HepG2 (cell line): ENCODE measurements at regions not wholly inside any gene's neighbourhood (a gene's known extent, or its start where the extent isn't known, plus 50 kb on each side); places are given as distances from the start of the nearest gene placed in this dataset.

ENCODE experiments used
- ATAC-seq: fragments of 200-7000 bp; cut with Tn5 transposase; 3 replicates; pipeline ENCODE4 v1.9.1; 2020; ENCODE audit warnings: mild to moderate bottlenecking, moderate library complexity
- BruUV-seq: library from RNA; stranded (reverse); fragments of 400-500 nt; replicated peaks from 2 replicates; lab custom pipeline; 2021; lab: Mats Ljungman, UMichigan
- CTCF ChIA-PET: fragments of 300-600 bp; formaldehyde crosslinking; extraction: SDS; loops from one replicate; lab custom pipeline; 2021; ENCODE audit warnings: low total read pairs, inconsistent platforms, low intra/inter-chr PET ratio; lab: Yijun Ruan, JAX
- POLR2A ChIA-PET: fragments of 350-600 bp; sonication (Branson Sonifier 250); formaldehyde crosslinking; loops from one replicate; lab custom pipeline; 2020; ENCODE audit warnings: antibody characterized with exemption, inconsistent platforms; lab: Yijun Ruan, JAX
- DNase-seq: peaks from one replicate; pipeline ENCODE4 v3.0.0-alpha.2; 2015; ENCODE audit warnings: low spot score
- FAIRE-seq: peaks from 3 replicates; lab custom pipeline; 2011; peaks lifted over from hg19 to GRCh38; lab: Jason Lieb, UNC
- H2AFZ ChIP-seq: one replicate; pipeline ENCODE4 v1.6.1; 2011; ENCODE audit warnings: low read length, inconsistent platforms
- H3K27ac ChIP-seq: fragments of 300-600 bp; 3 replicates; pipeline ENCODE4 v1.8.0; 2011; ENCODE audit warnings: mixed run types, mild to moderate bottlenecking, mixed read lengths, low read length, inconsistent platforms; ENCODE audit not compliant: insufficient read depth; ENCODE audit errors: extremely low read length
- H3K27me3 ChIP-seq, 2 experiments: fragments of 200-600 bp in 1 of 2; 2 replicates in 1 of 2; 3 replicates in 1 of 2; pipeline versions ENCODE4 v1.6.0 to v1.8.0; 2011; ENCODE audit warnings: low read length in 2 of 2, mild to moderate bottlenecking in 2 of 2, moderate library complexity in 2 of 2, inconsistent platforms in 1 of 2; ENCODE audit not compliant: insufficient read depth in 2 of 2, control insufficient read depth in 1 of 2
- H3K36me3 ChIP-seq, 2 experiments: fragments of 200-600 bp in 1 of 2; replicated peaks in 1 of 2; 2 replicates in 1 of 2; 3 replicates in 1 of 2; pipeline versions ENCODE4 v1.5.1 to v1.8.0; 2011; ENCODE audit warnings: low read length in 2 of 2, inconsistent platforms in 1 of 2; ENCODE audit not compliant: insufficient read depth in 2 of 2, control insufficient read depth in 1 of 2
- H3K4me1 ChIP-seq: 2 replicates; pipeline ENCODE4 v1.5.1; 2012; ENCODE audit warnings: low read length, inconsistent platforms; ENCODE audit not compliant: insufficient read depth
- H3K4me2 ChIP-seq: 2 replicates; pipeline ENCODE4 v1.6.0; 2011; ENCODE audit warnings: low read depth, low read length, inconsistent platforms
- H3K4me3 ChIP-seq, 3 experiments: fragments of 200-600 bp in 1 of 3; sonication (generic), shearing (Covaris generic) in 1 of 3; replicated peaks in 1 of 3; 2 replicates each; pipeline ENCODE4 v1.5.1; 2011 to 2016; ENCODE audit warnings: low read length in 3 of 3, inconsistent platforms in 2 of 3, low read depth in 2 of 3, mild to moderate bottlenecking in 2 of 3, control low read depth in 1 of 3, mixed read lengths in 1 of 3; ENCODE audit not compliant: insufficient read depth in 1 of 3
- H3K79me2 ChIP-seq: one replicate; pipeline ENCODE4 v1.6.1; 2011; ENCODE audit warnings: low read length, inconsistent platforms; ENCODE audit not compliant: insufficient read depth
- H3K9ac ChIP-seq: 2 replicates; pipeline ENCODE4 v1.6.0; 2011; ENCODE audit warnings: mild to moderate bottlenecking, low read depth, low read length, inconsistent platforms; ENCODE audit not compliant: insufficient read depth
- H3K9me3 ChIP-seq: 2 replicates; pipeline ENCODE4 v1.5.1; 2012; ENCODE audit warnings: mild to moderate bottlenecking, low read length
- H4K20me1 ChIP-seq: 2 replicates; pipeline ENCODE4 v1.6.0; 2011; ENCODE audit warnings: inconsistent platforms, mild to moderate bottlenecking, low read length, moderate library complexity; ENCODE audit not compliant: insufficient read depth
- ARNTL ChIP-seq: sonication (generic); formaldehyde crosslinking; IDR thresholded peaks from 2 replicates; pipeline ENCODE4 v1.4.0; 2020; ENCODE audit warnings: mild to moderate bottlenecking, missing genetic modification reagents
- FOXK2 ChIP-seq: fragments of 450-650 bp; IDR thresholded peaks from 2 replicates; pipeline ENCODE4 v1.6.1; 2016
- HNRNPUL1 ChIP-seq: fragments of 200-400 bp; formaldehyde crosslinking; IDR thresholded peaks from 2 replicates; pipeline ENCODE4 v1.6.1; 2017; ENCODE audit warnings: low read depth, mild to moderate bottlenecking, low read length, moderate library complexity
- KDM3A ChIP-seq: IDR thresholded peaks from 2 replicates; pipeline ENCODE4 v1.6.1; 2018; ENCODE audit warnings: low read depth, missing compliant biosample characterization
- KMT2B ChIP-seq: IDR thresholded peaks from 2 replicates; pipeline ENCODE4 v1.6.1; 2016; ENCODE audit warnings: missing genetic modification reagents, missing compliant biosample characterization
- NFIC ChIP-seq: IDR thresholded peaks from 2 replicates; pipeline ENCODE4 v1.6.1; 2012; ENCODE audit warnings: mild to moderate bottlenecking, low read length, inconsistent platforms
- NONO ChIP-seq, 2 experiments: fragments of 450-650 bp in 1 of 2; sonication (generic) in 1 of 2; formaldehyde crosslinking in 1 of 2; IDR thresholded peaks in 1 of 2; conservative IDR thresholded peaks in 1 of 2; 2 replicates each; pipeline versions ENCODE4 v1.6.1 to v1.8.0; 2017 to 2022; ENCODE audit warnings: mild to moderate bottlenecking in 1 of 2, missing genetic modification reagents in 1 of 2, moderate library complexity in 1 of 2
- ZMYM3 ChIP-seq: sonication (generic); formaldehyde crosslinking; IDR thresholded peaks from 2 replicates; pipeline ENCODE4 v1.5.1; 2020; ENCODE audit warnings: mild to moderate bottlenecking, missing genetic modification reagents
- ZNF256 ChIP-seq: sonication (generic); formaldehyde crosslinking; conservative IDR thresholded peaks from 2 replicates; pipeline ENCODE4 v1.4.0; 2020; ENCODE audit warnings: missing genetic modification reagents
- WGBS: methylation state at CpG from one replicate; pipeline ENCODE4 v1.1.6; 2017; ENCODE audit warnings: low lambda C conversion rate; 5-methylcytosine and 5-hydroxymethylcytosine counted together
- in situ Hi-C: cut with HindIII; loops from 2 replicates; pipeline ENCODE4 v1.10.0; 2017; ENCODE audit warnings: low pct_unique_long_range_greater_than_20kb; ENCODE audit not compliant: extremely low pct_ligation_motif_present
- intact Hi-C: fragments of 100-400 bp; cut with micrococcal nuclease; formaldehyde crosslinking; loops from one replicate; pipeline ENCODE4 v1.10.0; 2022; ENCODE audit not compliant: unreplicated experiment
- TF ChIP-seq, protein P1 (sequence below): IDR thresholded peaks from 2 replicates; pipeline ENCODE4 v1.6.1; 2016; ENCODE audit warnings: low read depth, missing genetic modification reagents, missing compliant biosample characterization
- TF ChIP-seq, protein P2 (sequence below): sonication (generic); formaldehyde crosslinking; IDR thresholded peaks from 2 replicates; pipeline ENCODE4 v1.4.0; 2020; ENCODE audit warnings: mild to moderate bottlenecking, missing genetic modification reagents
- TF ChIP-seq, protein P3 (sequence below): sonication (generic); formaldehyde crosslinking; IDR thresholded peaks from 2 replicates; pipeline ENCODE4 v1.8.0; 2022; ENCODE audit warnings: mild to moderate bottlenecking, missing genetic modification reagents, moderate library complexity
- TF ChIP-seq, protein P4 (sequence below): sonication (generic); formaldehyde crosslinking; IDR thresholded peaks from 2 replicates; pipeline ENCODE4 v1.4.0; 2020; ENCODE audit warnings: missing genetic modification reagents

DNA sequence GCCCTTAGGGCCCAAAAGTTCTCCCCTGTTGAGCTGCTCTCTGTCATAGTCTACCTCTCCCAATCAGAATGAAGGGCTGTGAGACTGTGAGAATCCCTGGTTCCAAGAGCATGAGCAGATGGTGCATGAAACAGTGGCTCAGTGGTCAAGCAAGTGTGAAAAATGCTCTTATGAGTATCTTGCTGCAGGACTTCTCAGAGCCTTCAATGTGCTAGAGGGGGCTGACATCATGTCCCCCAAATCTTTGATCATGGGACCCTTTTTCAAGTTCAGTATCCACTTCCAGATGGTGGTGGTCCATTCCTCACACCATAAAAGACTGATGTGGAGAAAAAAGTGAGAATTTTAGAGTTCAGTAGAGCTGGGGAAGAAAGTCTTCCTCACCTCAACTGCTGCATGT lies 265.3 kb upstream of the HABP2 start (continued):
- TF ChIP-seq, protein P1, sequence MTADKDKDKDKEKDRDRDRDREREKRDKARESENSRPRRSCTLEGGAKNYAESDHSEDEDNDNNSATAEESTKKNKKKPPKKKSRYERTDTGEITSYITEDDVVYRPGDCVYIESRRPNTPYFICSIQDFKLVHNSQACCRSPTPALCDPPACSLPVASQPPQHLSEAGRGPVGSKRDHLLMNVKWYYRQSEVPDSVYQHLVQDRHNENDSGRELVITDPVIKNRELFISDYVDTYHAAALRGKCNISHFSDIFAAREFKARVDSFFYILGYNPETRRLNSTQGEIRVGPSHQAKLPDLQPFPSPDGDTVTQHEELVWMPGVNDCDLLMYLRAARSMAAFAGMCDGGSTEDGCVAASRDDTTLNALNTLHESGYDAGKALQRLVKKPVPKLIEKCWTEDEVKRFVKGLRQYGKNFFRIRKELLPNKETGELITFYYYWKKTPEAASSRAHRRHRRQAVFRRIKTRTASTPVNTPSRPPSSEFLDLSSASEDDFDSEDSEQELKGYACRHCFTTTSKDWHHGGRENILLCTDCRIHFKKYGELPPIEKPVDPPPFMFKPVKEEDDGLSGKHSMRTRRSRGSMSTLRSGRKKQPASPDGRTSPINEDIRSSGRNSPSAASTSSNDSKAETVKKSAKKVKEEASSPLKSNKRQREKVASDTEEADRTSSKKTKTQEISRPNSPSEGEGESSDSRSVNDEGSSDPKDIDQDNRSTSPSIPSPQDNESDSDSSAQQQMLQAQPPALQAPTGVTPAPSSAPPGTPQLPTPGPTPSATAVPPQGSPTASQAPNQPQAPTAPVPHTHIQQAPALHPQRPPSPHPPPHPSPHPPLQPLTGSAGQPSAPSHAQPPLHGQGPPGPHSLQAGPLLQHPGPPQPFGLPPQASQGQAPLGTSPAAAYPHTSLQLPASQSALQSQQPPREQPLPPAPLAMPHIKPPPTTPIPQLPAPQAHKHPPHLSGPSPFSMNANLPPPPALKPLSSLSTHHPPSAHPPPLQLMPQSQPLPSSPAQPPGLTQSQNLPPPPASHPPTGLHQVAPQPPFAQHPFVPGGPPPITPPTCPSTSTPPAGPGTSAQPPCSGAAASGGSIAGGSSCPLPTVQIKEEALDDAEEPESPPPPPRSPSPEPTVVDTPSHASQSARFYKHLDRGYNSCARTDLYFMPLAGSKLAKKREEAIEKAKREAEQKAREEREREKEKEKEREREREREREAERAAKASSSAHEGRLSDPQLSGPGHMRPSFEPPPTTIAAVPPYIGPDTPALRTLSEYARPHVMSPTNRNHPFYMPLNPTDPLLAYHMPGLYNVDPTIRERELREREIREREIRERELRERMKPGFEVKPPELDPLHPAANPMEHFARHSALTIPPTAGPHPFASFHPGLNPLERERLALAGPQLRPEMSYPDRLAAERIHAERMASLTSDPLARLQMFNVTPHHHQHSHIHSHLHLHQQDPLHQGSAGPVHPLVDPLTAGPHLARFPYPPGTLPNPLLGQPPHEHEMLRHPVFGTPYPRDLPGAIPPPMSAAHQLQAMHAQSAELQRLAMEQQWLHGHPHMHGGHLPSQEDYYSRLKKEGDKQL (CRISPR knock-in tag) = no peak
- TF ChIP-seq, protein P2, sequence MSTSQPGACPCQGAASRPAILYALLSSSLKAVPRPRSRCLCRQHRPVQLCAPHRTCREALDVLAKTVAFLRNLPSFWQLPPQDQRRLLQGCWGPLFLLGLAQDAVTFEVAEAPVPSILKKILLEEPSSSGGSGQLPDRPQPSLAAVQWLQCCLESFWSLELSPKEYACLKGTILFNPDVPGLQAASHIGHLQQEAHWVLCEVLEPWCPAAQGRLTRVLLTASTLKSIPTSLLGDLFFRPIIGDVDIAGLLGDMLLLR (CRISPR knock-in tag) = no peak
- TF ChIP-seq NONO (IDR thresholded peaks at IDR 0.05) = no peak
- no peak for TF ChIP-seq NONO (CRISPR knock-in tag; conservative IDR thresholded peaks at IDR 0.05)
- TF ChIP-seq ARNTL = no peak
- TF ChIP-seq KDM3A (CRISPR knock-in tag) = no peak
- no peak for TF ChIP-seq FOXK2

DNA sequence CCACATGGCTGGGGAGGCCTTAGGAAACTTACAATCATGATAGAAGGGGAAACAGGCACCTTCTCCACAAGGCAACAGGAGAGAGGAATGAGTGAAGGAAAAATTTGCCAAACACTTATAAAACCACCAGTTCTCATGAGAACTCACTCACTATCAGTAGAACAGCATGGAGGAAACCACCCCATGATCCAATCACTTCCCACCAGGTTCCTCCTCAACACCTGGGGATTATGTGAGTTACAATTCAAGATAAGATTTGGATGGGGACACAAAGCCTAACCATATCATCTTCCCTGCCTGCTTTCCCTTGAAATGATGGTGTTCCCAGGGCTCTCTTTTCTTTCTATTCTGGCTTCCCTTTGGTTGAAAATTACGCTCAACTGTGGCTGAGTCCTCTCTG lies 262.7 kb upstream of the HABP2 start:
- Histone ChIP-seq H3K79me2 (no peaks in the 10 kb centered on the region), H3K4me2 (no peak overlapping the region), H2AFZ (no peak overlapping the region), H3K27me3 (peaks cover 0 to 10% of the 10 kb centered on the region in 2 experiments; a peak in 2 of 5 replicates), H3K27ac (no peak overlapping the region), H3K4me3 (no peak overlapping the region), H3K36me3 (no peaks in the 10 kb centered on the region), H4K20me1 (no peaks in the 10 kb centered on the region), H3K9ac (no peak overlapping the region), H3K9me3 (no peaks in the 10 kb centered on the region), H3K4me1 (no peaks in the 10 kb centered on the region)
- 6% methylated on average over 1 of the region's 1 CpG for WGBS
- ChIA-PET CTCF (no interaction called here), POLR2A (no interaction called here)
- in situ Hi-C loops = no loop called here
- DNase-seq = no peak
- no peak for ATAC-seq
- no TSS peak for BruUV-seq
- intact Hi-C loops = no loop called here
- FAIRE-seq = no peak
- TF ChIP-seq HNRNPUL1 = no peak
- TF ChIP-seq, protein P3, sequence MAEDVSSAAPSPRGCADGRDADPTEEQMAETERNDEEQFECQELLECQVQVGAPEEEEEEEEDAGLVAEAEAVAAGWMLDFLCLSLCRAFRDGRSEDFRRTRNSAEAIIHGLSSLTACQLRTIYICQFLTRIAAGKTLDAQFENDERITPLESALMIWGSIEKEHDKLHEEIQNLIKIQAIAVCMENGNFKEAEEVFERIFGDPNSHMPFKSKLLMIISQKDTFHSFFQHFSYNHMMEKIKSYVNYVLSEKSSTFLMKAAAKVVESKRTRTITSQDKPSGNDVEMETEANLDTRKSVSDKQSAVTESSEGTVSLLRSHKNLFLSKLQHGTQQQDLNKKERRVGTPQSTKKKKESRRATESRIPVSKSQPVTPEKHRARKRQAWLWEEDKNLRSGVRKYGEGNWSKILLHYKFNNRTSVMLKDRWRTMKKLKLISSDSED (CRISPR knock-in tag) = no peak
- TF ChIP-seq KMT2B (CRISPR knock-in tag) = no peak
- TF ChIP-seq ZMYM3 (CRISPR knock-in tag) = no peak
- TF ChIP-seq, protein P4, sequence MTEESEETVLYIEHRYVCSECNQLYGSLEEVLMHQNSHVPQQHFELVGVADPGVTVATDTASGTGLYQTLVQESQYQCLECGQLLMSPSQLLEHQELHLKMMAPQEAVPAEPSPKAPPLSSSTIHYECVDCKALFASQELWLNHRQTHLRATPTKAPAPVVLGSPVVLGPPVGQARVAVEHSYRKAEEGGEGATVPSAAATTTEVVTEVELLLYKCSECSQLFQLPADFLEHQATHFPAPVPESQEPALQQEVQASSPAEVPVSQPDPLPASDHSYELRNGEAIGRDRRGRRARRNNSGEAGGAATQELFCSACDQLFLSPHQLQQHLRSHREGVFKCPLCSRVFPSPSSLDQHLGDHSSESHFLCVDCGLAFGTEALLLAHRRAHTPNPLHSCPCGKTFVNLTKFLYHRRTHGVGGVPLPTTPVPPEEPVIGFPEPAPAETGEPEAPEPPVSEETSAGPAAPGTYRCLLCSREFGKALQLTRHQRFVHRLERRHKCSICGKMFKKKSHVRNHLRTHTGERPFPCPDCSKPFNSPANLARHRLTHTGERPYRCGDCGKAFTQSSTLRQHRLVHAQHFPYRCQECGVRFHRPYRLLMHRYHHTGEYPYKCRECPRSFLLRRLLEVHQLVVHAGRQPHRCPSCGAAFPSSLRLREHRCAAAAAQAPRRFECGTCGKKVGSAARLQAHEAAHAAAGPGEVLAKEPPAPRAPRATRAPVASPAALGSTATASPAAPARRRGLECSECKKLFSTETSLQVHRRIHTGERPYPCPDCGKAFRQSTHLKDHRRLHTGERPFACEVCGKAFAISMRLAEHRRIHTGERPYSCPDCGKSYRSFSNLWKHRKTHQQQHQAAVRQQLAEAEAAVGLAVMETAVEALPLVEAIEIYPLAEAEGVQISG (CRISPR knock-in tag) = no peak
- no peak for TF ChIP-seq KDM3A (CRISPR knock-in tag)
- TF ChIP-seq ZNF256 (CRISPR knock-in tag) = no peak
- no peak for TF ChIP-seq NFIC
